ENCODE measurements at regions not wholly inside any gene's neighbourhood (a gene's known extent, or its start where the extent isn't known, plus 50 kb on each side); places are given as distances from the start of the nearest gene placed in this dataset.

DNA sequence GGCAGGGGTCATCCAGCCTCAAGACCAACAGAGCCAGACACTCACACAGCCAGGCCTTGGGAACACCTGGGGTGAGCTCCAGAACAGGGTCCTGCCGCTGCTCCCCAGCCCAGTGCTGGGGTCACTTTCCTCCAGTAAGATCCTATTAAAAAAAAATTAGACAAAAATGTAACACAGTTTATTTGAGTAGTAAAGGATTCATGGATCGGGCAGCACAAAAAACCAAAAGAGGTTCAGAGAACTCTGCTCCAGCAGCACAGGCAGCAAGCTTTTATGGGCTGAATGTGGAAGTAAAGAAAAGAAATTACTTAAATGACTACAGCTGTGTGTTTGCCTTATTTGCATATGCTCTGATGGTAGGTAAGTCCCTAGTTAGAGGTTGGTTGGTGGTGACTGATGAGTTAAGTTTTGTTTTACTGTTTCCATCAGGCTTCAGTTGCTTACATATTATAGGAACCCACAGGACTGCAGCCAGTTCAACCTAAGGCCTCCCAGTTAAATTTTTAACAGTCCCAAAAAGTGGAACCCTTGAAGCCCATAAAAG lies 80.5 kb upstream of the FGFR2 start:
- TF ChIP-seq POLR2AphosphoS5 (IDR thresholded peaks at IDR 0.05; ENCODE audit: insufficient read depth, low read depth, low read length) (no peak), EZH2 (IDR thresholded peaks at IDR 0.05; ENCODE audit: borderline replicate concordance, low read depth, low read length, severe bottlenecking) (no peak), POLR2A (IDR thresholded peaks at IDR 0.05; ENCODE audit: low read depth, low read length) (no peak), GATA2 (IDR thresholded peaks at IDR 0.05; ENCODE audit: insufficient read depth, insufficient read length, low read depth, low read length) (no peak)
- TF ChIP-seq, protein P1, sequence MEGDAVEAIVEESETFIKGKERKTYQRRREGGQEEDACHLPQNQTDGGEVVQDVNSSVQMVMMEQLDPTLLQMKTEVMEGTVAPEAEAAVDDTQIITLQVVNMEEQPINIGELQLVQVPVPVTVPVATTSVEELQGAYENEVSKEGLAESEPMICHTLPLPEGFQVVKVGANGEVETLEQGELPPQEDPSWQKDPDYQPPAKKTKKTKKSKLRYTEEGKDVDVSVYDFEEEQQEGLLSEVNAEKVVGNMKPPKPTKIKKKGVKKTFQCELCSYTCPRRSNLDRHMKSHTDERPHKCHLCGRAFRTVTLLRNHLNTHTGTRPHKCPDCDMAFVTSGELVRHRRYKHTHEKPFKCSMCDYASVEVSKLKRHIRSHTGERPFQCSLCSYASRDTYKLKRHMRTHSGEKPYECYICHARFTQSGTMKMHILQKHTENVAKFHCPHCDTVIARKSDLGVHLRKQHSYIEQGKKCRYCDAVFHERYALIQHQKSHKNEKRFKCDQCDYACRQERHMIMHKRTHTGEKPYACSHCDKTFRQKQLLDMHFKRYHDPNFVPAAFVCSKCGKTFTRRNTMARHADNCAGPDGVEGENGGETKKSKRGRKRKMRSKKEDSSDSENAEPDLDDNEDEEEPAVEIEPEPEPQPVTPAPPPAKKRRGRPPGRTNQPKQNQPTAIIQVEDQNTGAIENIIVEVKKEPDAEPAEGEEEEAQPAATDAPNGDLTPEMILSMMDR (IDR thresholded peaks at IDR 0.05; ENCODE audit: extremely low read depth in 1 of 2, insufficient read depth in 1 of 2, low read depth in 1 of 2, low read length in 2 of 2) = no peak
